GM10266 (cell line): ENCODE measurements at regions not wholly inside any gene's neighbourhood (a gene's known extent, or its start where the extent isn't known, plus 50 kb on each side); places are given as distances from the start of the nearest gene placed in this dataset.
"Not testable (repeated sequence)": the region's sequence is repeated elsewhere in the genome, so short reads cannot be mapped to it uniquely, and the experiment has no call there.

ENCODE experiments used
- DNase-seq: peaks from one replicate; pipeline ENCODE4 v3.0.0; 2012; ENCODE audit errors: extremely low spot score
- CTCF ChIP-seq: IDR thresholded peaks from 2 replicates; pipeline ENCODE4 v1.5.1; 2012; ENCODE audit warnings: mild to moderate bottlenecking, low read depth; ENCODE audit not compliant: control insufficient read depth, insufficient read depth; ENCODE audit errors: missing control alignments

GRCh38 chr3:152139651-152140050 lies 129.1 kb upstream of the MBNL1 start:
- no peak for DNase-seq
- TF ChIP-seq CTCF = no peak

GRCh38 chr3:152146461-152146860 lies 122.3 kb upstream of the MBNL1 start:
- no peak for TF ChIP-seq CTCF
- DNase-seq = no peak

- DNase-seq = no peak
- no peak for TF ChIP-seq CTCF
These were observed 121.0 kb upstream of the MBNL1 start for GRCh38 chr3:152147748-152148147.

GRCh38 chr3:152148579-152148978 lies 120.2 kb upstream of the MBNL1 start:
- TF ChIP-seq CTCF = no peak
- DNase-seq = no peak

GRCh38 chr3:152149832-152150231 lies 118.9 kb upstream of the MBNL1 start:
- DNase-seq = no peak
- TF ChIP-seq CTCF = no peak

- TF ChIP-seq CTCF = no peak
These were observed 117.4 kb upstream of the MBNL1 start for GRCh38 chr3:152151216-152151876.

GRCh38 chr3:152151877-152152765 lies 116.6 kb upstream of the MBNL1 start:
- not testable (repeated sequence) for DNase-seq

More at GRCh38 chr3:152151216-152151876, 117.4 kb upstream of the MBNL1 start:
- no peak for DNase-seq

- not testable (repeated sequence) for DNase-seq
These were observed 115.6 kb upstream of the MBNL1 start for GRCh38 chr3:152153115-152153514.
